PC-3 (cell line): ENCODE measurements at regions not wholly inside any gene's neighbourhood (a gene's known extent, or its start where the extent isn't known, plus 50 kb on each side); places are given as distances from the start of the nearest gene placed in this dataset.

Experiments
- EZH2 ChIP-seq: fragments of 300-600 bp; sonication (generic); IDR thresholded peaks from one replicate; pipeline ENCODE4 v1.6.1; 2017; ENCODE audit warnings: antibody characterized with exemption, mild to moderate bottlenecking, low read length; ENCODE audit not compliant: unreplicated experiment
- TF ChIP-seq, protein P1 (sequence below): fragments of 300-600 bp; sonication (generic); conservative IDR thresholded peaks from 2 replicates; pipeline ENCODE4 v1.5.1; 2017; ENCODE audit warnings: antibody characterized with exemption, low read depth, mild to moderate bottlenecking, low read length

DNA sequence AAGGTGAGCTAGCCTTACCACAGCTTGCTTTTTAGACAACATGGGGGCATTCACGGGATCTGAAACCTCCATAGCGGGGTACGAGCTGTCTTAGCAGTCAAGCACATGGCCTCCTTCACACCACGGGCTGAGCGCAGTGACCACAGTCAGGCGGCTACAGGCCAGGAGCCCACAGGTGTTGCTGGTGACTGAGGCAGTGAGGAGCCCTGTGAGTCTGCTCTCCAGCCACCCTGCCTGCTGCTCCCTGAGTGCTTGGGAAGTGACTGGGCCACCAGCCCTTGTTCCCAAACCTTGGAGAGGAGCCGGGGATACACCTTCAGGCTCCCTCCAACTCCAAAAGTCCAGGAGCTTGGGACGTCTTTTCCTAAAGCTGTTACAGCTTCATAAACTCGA, 418.1 kb upstream of the MYT1L start:
- TF ChIP-seq, protein P1, sequence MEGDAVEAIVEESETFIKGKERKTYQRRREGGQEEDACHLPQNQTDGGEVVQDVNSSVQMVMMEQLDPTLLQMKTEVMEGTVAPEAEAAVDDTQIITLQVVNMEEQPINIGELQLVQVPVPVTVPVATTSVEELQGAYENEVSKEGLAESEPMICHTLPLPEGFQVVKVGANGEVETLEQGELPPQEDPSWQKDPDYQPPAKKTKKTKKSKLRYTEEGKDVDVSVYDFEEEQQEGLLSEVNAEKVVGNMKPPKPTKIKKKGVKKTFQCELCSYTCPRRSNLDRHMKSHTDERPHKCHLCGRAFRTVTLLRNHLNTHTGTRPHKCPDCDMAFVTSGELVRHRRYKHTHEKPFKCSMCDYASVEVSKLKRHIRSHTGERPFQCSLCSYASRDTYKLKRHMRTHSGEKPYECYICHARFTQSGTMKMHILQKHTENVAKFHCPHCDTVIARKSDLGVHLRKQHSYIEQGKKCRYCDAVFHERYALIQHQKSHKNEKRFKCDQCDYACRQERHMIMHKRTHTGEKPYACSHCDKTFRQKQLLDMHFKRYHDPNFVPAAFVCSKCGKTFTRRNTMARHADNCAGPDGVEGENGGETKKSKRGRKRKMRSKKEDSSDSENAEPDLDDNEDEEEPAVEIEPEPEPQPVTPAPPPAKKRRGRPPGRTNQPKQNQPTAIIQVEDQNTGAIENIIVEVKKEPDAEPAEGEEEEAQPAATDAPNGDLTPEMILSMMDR, result no peak
- TF ChIP-seq EZH2, result no peak
